K562 (cell line): ENCODE measurements at regions not wholly inside any gene's neighbourhood (a gene's known extent, or its start where the extent isn't known, plus 50 kb on each side); places are given as distances from the start of the nearest gene placed in this dataset.

Experiments
- ARNT ChIP-seq, 2 experiments: fragments of 450-650 bp; IDR thresholded peaks; 2 replicates each; pipeline ENCODE4 v1.6.1; 2016; ENCODE audit warnings: mild to moderate bottlenecking in 1 of 2
- CXXC5 ChIP-seq: fragments of 250-450 bp; sonication (Bioruptor Pico); IDR thresholded peaks from 2 replicates; pipeline ENCODE4 v1.8.0; 2022; ENCODE audit warnings: inconsistent platforms, mild to moderate bottlenecking, moderate library complexity
- EP400 ChIP-seq: fragments of 450-650 bp; IDR thresholded peaks from 2 replicates; pipeline ENCODE4 v1.6.1; 2017; ENCODE audit warnings: antibody characterized with exemption, mild to moderate bottlenecking, moderate library complexity
- ETS1 ChIP-seq: conservative IDR thresholded peaks from 2 replicates; pipeline ENCODE4 v1.6.1; 2011; ENCODE audit warnings: low read depth, mild to moderate bottlenecking, low read length; ENCODE audit not compliant: control insufficient read depth
- FOXK2 ChIP-seq, 2 experiments: fragments of 450-650 bp; IDR thresholded peaks in 1 of 2; conservative IDR thresholded peaks in 1 of 2; 2 replicates each; pipeline ENCODE4 v1.6.1; 2016; ENCODE audit warnings: low read depth in 2 of 2, mild to moderate bottlenecking in 1 of 2
- GATAD2B ChIP-seq: fragments of 450-650 bp; IDR thresholded peaks from 2 replicates; pipeline ENCODE4 v1.6.1; 2017; ENCODE audit warnings: mild to moderate bottlenecking, borderline replicate concordance
- GTF2F1 ChIP-seq: IDR thresholded peaks from 2 replicates; pipeline ENCODE4 v1.6.1; 2011; ENCODE audit warnings: low read depth, low read length, improper control_type of control experiment
- HDAC2 ChIP-seq: fragments of 450-650 bp; IDR thresholded peaks from 2 replicates; pipeline ENCODE4 v1.6.1; 2016; ENCODE audit warnings: mild to moderate bottlenecking
- KAT7 ChIP-seq: sonication (generic); formaldehyde crosslinking; IDR thresholded peaks from 2 replicates; pipeline ENCODE4 v1.8.0; 2022; ENCODE audit warnings: missing genetic modification reagents, mild to moderate bottlenecking, borderline replicate concordance
- MTA3 ChIP-seq: fragments of 450-650 bp; formaldehyde crosslinking; IDR thresholded peaks from 2 replicates; pipeline ENCODE4 v1.6.1; 2017; ENCODE audit warnings: mild to moderate bottlenecking, borderline replicate concordance
- NFATC3 ChIP-seq: fragments of 450-650 bp; IDR thresholded peaks from 2 replicates; pipeline ENCODE4 v1.6.1; 2017; ENCODE audit warnings: mild to moderate bottlenecking
- POLR2G ChIP-seq: fragments of 200-400 bp; formaldehyde crosslinking; IDR thresholded peaks from 2 replicates; pipeline ENCODE4 v1.6.1; 2017; ENCODE audit warnings: low read depth, mild to moderate bottlenecking, antibody characterized with exemption, low read length, moderate library complexity
- SMARCA4 ChIP-seq: fragments of 450-650 bp; IDR thresholded peaks from 2 replicates; pipeline ENCODE4 v1.6.1; 2016
- TAF1 ChIP-seq: IDR thresholded peaks from 2 replicates; pipeline ENCODE4 v1.6.1; 2011; ENCODE audit warnings: mild to moderate bottlenecking, low read length, moderate library complexity; ENCODE audit not compliant: insufficient read depth, control insufficient read depth, severe bottlenecking; ENCODE audit errors: extremely low read depth
- TBL1XR1 ChIP-seq, 2 experiments: IDR thresholded peaks; 2 replicates each; pipeline ENCODE4 v1.6.1; 2012; ENCODE audit warnings: improper control_type of control experiment in 2 of 2, low read length in 2 of 2, mild to moderate bottlenecking in 1 of 2
- TEAD1 ChIP-seq, 2 experiments: fragments of 450-650 bp in 1 of 2; sonication (generic) in 1 of 2; formaldehyde crosslinking; IDR thresholded peaks; 2 replicates each; pipeline versions ENCODE4 v1.4.0 to v1.8.0; 2020 to 2022; ENCODE audit warnings: mild to moderate bottlenecking in 2 of 2, missing genetic modification reagents in 1 of 2
- TRIM24 ChIP-seq, 2 experiments: fragments of 450-650 bp; IDR thresholded peaks; 2 replicates each; pipeline ENCODE4 v1.6.1; 2016
- ZBED1 ChIP-seq: IDR thresholded peaks from 2 replicates; pipeline ENCODE4 v1.6.1; 2014
- TF ChIP-seq, protein P1 (sequence below): fragments of 450-650 bp; IDR thresholded peaks from 2 replicates; pipeline ENCODE4 v1.6.1; 2016; ENCODE audit warnings: borderline replicate concordance
- TF ChIP-seq, protein P2 (sequence below), 2 experiments: fragments of 450-650 bp; IDR thresholded peaks; 2 replicates each; pipeline ENCODE4 v1.6.1; 2016
- TF ChIP-seq, protein P3 (sequence below): fragments of 200-800 bp; sonication (Bioruptor generic); IDR thresholded peaks from 2 replicates; pipeline ENCODE4 v1.6.1; 2017; ENCODE audit warnings: missing genetic modification characterization, missing compliant biosample characterization
- TF ChIP-seq, protein P4 (sequence below): fragments of 450-650 bp; formaldehyde crosslinking; IDR thresholded peaks from 2 replicates; pipeline ENCODE4 v1.4.0; 2022; ENCODE audit warnings: mild to moderate bottlenecking, moderate library complexity

GRCh38 chr6:27831434-27832081 is 80.6 kb downstream of the OR2B2 start (continued):
- peak; percentile 41; the same call in 1 of the 2 replicates for TF ChIP-seq ETS1
- TF ChIP-seq CXXC5 (CRISPR knock-in tag), result peak; percentile 48
- TF ChIP-seq, protein P1, sequence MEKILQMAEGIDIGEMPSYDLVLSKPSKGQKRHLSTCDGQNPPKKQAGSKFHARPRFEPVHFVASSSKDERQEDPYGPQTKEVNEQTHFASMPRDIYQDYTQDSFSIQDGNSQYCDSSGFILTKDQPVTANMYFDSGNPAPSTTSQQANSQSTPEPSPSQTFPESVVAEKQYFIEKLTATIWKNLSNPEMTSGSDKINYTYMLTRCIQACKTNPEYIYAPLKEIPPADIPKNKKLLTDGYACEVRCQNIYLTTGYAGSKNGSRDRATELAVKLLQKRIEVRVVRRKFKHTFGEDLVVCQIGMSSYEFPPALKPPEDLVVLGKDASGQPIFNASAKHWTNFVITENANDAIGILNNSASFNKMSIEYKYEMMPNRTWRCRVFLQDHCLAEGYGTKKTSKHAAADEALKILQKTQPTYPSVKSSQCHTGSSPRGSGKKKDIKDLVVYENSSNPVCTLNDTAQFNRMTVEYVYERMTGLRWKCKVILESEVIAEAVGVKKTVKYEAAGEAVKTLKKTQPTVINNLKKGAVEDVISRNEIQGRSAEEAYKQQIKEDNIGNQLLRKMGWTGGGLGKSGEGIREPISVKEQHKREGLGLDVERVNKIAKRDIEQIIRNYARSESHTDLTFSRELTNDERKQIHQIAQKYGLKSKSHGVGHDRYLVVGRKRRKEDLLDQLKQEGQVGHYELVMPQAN, result peak; percentile 42; the same call in 1 of the 2 replicates
- peak; percentile 28; the same call in 1 of the 2 replicates for TF ChIP-seq HDAC2
- TF ChIP-seq NFATC3, result peak; percentile 87
- TF ChIP-seq MTA3, result peak; percentile 83
- peak; percentile 79 for TF ChIP-seq TAF1
- peak; percentile 80 to 81 for TF ChIP-seq FOXK2 (conservative IDR thresholded peaks at IDR 0.05 in 1 of 2, IDR thresholded peaks at IDR 0.05 in 1 of 2; ENCODE audit: low read depth in 2 of 2)
- peak in 1 of 2 experiments; percentile 12; a peak in 1 of 4 replicates for TF ChIP-seq TBL1XR1 (IDR thresholded peaks at IDR 0.05; ENCODE audit: low read length in 2 of 2)
- TF ChIP-seq, protein P2, sequence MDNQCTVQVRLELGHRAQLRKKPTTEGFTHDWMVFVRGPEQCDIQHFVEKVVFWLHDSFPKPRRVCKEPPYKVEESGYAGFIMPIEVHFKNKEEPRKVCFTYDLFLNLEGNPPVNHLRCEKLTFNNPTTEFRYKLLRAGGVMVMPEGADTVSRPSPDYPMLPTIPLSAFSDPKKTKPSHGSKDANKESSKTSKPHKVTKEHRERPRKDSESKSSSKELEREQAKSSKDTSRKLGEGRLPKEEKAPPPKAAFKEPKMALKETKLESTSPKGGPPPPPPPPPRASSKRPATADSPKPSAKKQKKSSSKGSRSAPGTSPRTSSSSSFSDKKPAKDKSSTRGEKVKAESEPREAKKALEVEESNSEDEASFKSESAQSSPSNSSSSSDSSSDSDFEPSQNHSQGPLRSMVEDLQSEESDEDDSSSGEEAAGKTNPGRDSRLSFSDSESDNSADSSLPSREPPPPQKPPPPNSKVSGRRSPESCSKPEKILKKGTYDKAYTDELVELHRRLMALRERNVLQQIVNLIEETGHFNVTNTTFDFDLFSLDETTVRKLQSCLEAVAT (IDR thresholded peaks at IDR 0.05), result peak; percentile 48 to 92; a peak in 3 of 4 replicates
- peak; percentile 74; the same call in 1 of the 2 replicates for TF ChIP-seq GATAD2B
- peak; percentile 20 to 74; a peak in 3 of 4 replicates for TF ChIP-seq TRIM24 (IDR thresholded peaks at IDR 0.05)
- TF ChIP-seq, protein P3, sequence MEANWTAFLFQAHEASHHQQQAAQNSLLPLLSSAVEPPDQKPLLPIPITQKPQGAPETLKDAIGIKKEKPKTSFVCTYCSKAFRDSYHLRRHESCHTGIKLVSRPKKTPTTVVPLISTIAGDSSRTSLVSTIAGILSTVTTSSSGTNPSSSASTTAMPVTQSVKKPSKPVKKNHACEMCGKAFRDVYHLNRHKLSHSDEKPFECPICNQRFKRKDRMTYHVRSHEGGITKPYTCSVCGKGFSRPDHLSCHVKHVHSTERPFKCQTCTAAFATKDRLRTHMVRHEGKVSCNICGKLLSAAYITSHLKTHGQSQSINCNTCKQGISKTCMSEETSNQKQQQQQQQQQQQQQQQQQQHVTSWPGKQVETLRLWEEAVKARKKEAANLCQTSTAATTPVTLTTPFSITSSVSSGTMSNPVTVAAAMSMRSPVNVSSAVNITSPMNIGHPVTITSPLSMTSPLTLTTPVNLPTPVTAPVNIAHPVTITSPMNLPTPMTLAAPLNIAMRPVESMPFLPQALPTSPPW (CRISPR knock-in tag), result peak; percentile 17
- peak; percentile 71; the same call in 1 of the 2 replicates for TF ChIP-seq ZBED1
- TF ChIP-seq EP400, result peak; percentile 75
- TF ChIP-seq, protein P4, sequence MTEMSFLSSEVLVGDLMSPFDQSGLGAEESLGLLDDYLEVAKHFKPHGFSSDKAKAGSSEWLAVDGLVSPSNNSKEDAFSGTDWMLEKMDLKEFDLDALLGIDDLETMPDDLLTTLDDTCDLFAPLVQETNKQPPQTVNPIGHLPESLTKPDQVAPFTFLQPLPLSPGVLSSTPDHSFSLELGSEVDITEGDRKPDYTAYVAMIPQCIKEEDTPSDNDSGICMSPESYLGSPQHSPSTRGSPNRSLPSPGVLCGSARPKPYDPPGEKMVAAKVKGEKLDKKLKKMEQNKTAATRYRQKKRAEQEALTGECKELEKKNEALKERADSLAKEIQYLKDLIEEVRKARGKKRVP (CRISPR knock-in tag), result peak; percentile 49; the same call in 1 of the 2 replicates
- TF ChIP-seq ARNT (IDR thresholded peaks at IDR 0.05), result peak in 1 of 2 experiments; percentile 90; a peak in 2 of 4 replicates
- peak; percentile 57 for TF ChIP-seq GTF2F1
- peak; percentile 84 for TF ChIP-seq POLR2G
- peak; percentile 3; the same call in 1 of the 2 replicates for TF ChIP-seq KAT7 (CRISPR knock-in tag)
- 0 out of 4 replicates have a peak, but pooled peaks of 1 of the 2 experiments have one; percentile 27 for TF ChIP-seq TEAD1 (CRISPR knock-in tag; IDR thresholded peaks at IDR 0.05)
- peak; percentile 40; the same call in 1 of the 2 replicates for TF ChIP-seq SMARCA4
